MCF 10A (cell line): ENCODE measurements at regions not wholly inside any gene's neighbourhood (a gene's known extent, or its start where the extent isn't known, plus 50 kb on each side); places are given as distances from the start of the nearest gene placed in this dataset.

Experiments
- BruUV-seq: library from RNA; stranded (reverse); fragments of 400-500 nt; replicated peaks from 2 replicates; lab custom pipeline; 2021; lab: Mats Ljungman, UMichigan
- CTCF ChIA-PET: fragments of 300-600 bp; sonication (Branson Sonifier 250); formaldehyde crosslinking; extraction: SDS; loops from one replicate; lab custom pipeline; 2021; ENCODE audit warnings: antibody characterized with exemption, inconsistent platforms; lab: Yijun Ruan, JAX
- POLR2A ChIA-PET: fragments of 300-600, 350-650 bp; sonication (Branson Sonifier 250); formaldehyde crosslinking; extraction: SDS; loops from one replicate; lab custom pipeline; 2020; ENCODE audit warnings: antibody characterized with exemption, inconsistent platforms; lab: Yijun Ruan, JAX
- DNase-seq: peaks from one replicate; pipeline ENCODE4 v3.0.0-alpha.2; 2018; ENCODE audit not compliant: unreplicated experiment
- H3K27ac Mint-ChIP-seq: one replicate; pipeline ENCODE4 v1.8.0; 2022; ENCODE audit warnings: mild to moderate bottlenecking, low read depth, mixed read lengths; ENCODE audit not compliant: unreplicated experiment
- H3K27me3 Mint-ChIP-seq: one replicate; pipeline ENCODE4 v1.8.0; 2022; ENCODE audit warnings: mixed read lengths; ENCODE audit not compliant: insufficient read depth, unreplicated experiment
- H3K36me3 Mint-ChIP-seq: one replicate; pipeline ENCODE4 v1.8.0; 2022; ENCODE audit warnings: mild to moderate bottlenecking, moderate library complexity, mixed read lengths; ENCODE audit not compliant: insufficient read depth, unreplicated experiment
- H3K4me1 Mint-ChIP-seq: one replicate; pipeline ENCODE4 v1.8.0; 2022; ENCODE audit warnings: mixed read lengths; ENCODE audit not compliant: insufficient read depth, unreplicated experiment
- H3K4me3 Mint-ChIP-seq: one replicate; pipeline ENCODE4 v1.8.0; 2022; ENCODE audit warnings: mild to moderate bottlenecking, moderate library complexity, mixed read lengths; ENCODE audit not compliant: unreplicated experiment
- H3K9me3 Mint-ChIP-seq: one replicate; pipeline ENCODE4 v1.8.0; 2022; ENCODE audit warnings: mixed read lengths; ENCODE audit not compliant: unreplicated experiment
- CTCF ChIP-seq: fragments of 200-600 bp; IDR thresholded peaks from one replicate; pipeline ENCODE4 v1.8.0; 2022; ENCODE audit warnings: antibody characterized with exemption, mild to moderate bottlenecking; ENCODE audit not compliant: unreplicated experiment
- intact Hi-C: fragments of 100-400 bp; cut with micrococcal nuclease; formaldehyde crosslinking; loops from 2 replicates; pipeline ENCODE4 v1.14.1; 2022

GRCh38 chr16:85196976-85197375 is 84.7 kb upstream of the CIBAR2 start:
- no TSS peak for BruUV-seq
- DNase-seq: no peak
- no peak overlapping the region for H3K27ac Mint-ChIP-seq
- no peak for TF ChIP-seq CTCF
- CTCF ChIA-PET: interaction anchor here (1.0 kb wide), 1 partner anchor 12 kb away, joined by 3 read pairs; no protein-coding TSS in a partner anchor
- intact Hi-C loops: no loop called here
- no peaks in the 10 kb centered on the region for H3K27me3 Mint-ChIP-seq
- peaks cover 7% of the 10 kb centered on the region for H3K4me1 Mint-ChIP-seq
- no peaks in the 10 kb centered on the region for H3K36me3 Mint-ChIP-seq
- no peaks in the 10 kb centered on the region for H3K9me3 Mint-ChIP-seq
- POLR2A ChIA-PET: no interaction called here
- H3K4me3 Mint-ChIP-seq: no peak overlapping the region

GRCh38 chr16:85197611-85198566 is 85.6 kb upstream of the CIBAR2 start:
- Mint-ChIP-seq H3K36me3 (no peaks in the 10 kb centered on the region), H3K9me3 (no peaks in the 10 kb centered on the region), H3K27me3 (no peaks in the 10 kb centered on the region), H3K4me1 (peaks cover 7% of the 10 kb centered on the region), H3K4me3 (no peak overlapping the region), H3K27ac (no peak overlapping the region)
- ChIA-PET POLR2A (interaction anchor here (1.2 kb wide), 1 partner anchor 14 kb away, joined by 3 read pairs; no protein-coding TSS in a partner anchor), CTCF (interaction anchor here (0.8 kb wide), 1 partner anchor 12 kb away, joined by 3 read pairs; no protein-coding TSS in a partner anchor)
- no peak for TF ChIP-seq CTCF
- BruUV-seq: no TSS peak
- intact Hi-C loops: no loop called here
- DNase-seq: no peak

DNA sequence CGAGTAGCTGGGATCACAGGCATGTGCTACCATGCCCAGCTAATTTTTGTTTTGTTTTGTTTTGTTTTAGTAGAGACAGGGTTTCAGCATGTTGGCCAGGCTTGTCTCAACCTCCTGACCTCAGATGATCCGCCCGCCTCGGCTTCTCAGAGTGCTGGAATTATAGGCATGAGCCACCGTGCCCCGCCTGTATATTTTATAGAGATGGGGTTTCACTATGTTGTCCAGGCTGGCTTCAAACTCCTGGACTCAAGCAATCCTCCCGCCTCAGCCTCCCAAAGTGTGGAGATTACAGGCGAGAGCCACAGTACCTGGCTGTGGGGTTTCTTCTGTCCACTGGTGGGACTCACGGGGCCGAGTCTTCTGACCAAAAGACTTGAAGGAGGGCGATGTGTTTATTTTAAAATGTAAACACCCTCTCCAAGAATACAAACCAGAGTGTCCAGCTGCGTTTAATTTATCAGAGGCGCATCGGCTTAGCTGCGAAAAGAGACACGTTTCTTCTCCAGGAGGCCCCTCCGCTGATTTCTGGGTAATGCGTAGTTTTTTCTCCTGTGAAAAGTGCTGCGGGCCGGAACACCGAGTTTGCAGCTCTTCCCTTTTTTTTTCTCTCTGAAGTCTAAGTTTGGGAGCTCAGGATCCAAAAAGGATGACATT is 86.9 kb upstream of the CIBAR2 start:
- Mint-ChIP-seq H3K36me3 (no peaks in the 10 kb centered on the region), H3K4me1 (peaks cover 16% of the 10 kb centered on the region), H3K27ac (peak overlapping the region; percentile 9), H3K4me3 (no peak overlapping the region), H3K9me3 (no peaks in the 10 kb centered on the region), H3K27me3 (no peaks in the 10 kb centered on the region)
- ChIA-PET CTCF (interaction anchor here (0.6 to 1.1 kb wide), 4 partner anchors 84 to 622 kb away, joined by 3 read pairs; no protein-coding TSS in a partner anchor), POLR2A (interaction anchor here (0.6 to 1.0 kb wide), 2 partner anchors 10 to 21 kb away, joined by 3 read pairs; no protein-coding TSS in a partner anchor)
- no peak for TF ChIP-seq CTCF
- intact Hi-C loops: no loop called here
- DNase-seq: no peak
- no TSS peak for BruUV-seq

GRCh38 chr16:85199880-85200279 is 87.6 kb upstream of the CIBAR2 start:
- H3K4me3 Mint-ChIP-seq: no peak overlapping the region
- peaks cover 17% of the 10 kb centered on the region for H3K4me1 Mint-ChIP-seq
- H3K27me3 Mint-ChIP-seq: no peaks in the 10 kb centered on the region
- DNase-seq: no peak
- intact Hi-C loops: no loop called here
- no peaks in the 10 kb centered on the region for H3K9me3 Mint-ChIP-seq
- no TSS peak for BruUV-seq
- ChIA-PET POLR2A (interaction anchor here (1.0 kb wide), 1 partner anchor 21 kb away, joined by 3 read pairs; no protein-coding TSS in a partner anchor), CTCF (interaction anchor here (0.7 kb wide), 1 partner anchor 621 kb away, joined by 3 read pairs; no protein-coding TSS in a partner anchor)
- H3K27ac Mint-ChIP-seq: peak overlapping the region; percentile 9
- no peak for TF ChIP-seq CTCF
- H3K36me3 Mint-ChIP-seq: no peaks in the 10 kb centered on the region
